ENCODE measurements at regions not wholly inside any gene's neighbourhood (a gene's known extent, or its start where the extent isn't known, plus 50 kb on each side); places are given as distances from the start of the nearest gene placed in this dataset.
"Not testable (repeated sequence)": the region's sequence is repeated elsewhere in the genome, so short reads cannot be mapped to it uniquely, and the experiment has no call there.

- H3K27ac ChIP-seq, result no peak overlapping the region
- H3K4me3 ChIP-seq, result no peak overlapping the region
- no peaks in the 10 kb centered on the region for H3K4me1 ChIP-seq
- H3K27me3 ChIP-seq, result no peaks in the 10 kb centered on the region
- WGBS, 4 donors, result 59 to 81% (median 74%) methylated on average over 6 of the region's 6 CpGs
- H3K9me3 ChIP-seq, result peaks cover 0 to 3% (median 0%) of the 10 kb centered on the region in 12 donors
- DNase-seq (no peak), ATAC-seq (no peak)
- TF ChIP-seq POLR2A (IDR thresholded peaks at IDR 0.05) (no peak), CTCF (IDR thresholded peaks at IDR 0.05) (no peak)
- intact Hi-C loops (cut with DNase I), result loop anchor here in 1 of 10 donors (2.0 kb wide), 1 partner anchor 15 kb away; no protein-coding TSS in a partner anchor
- no peaks in the 10 kb centered on the region for H3K36me3 ChIP-seq
Observed at GRCh38 chr6:48959251-48960060, 503.6 kb downstream of the MMUT start.

- Histone ChIP-seq H3K9me3 (peaks cover 0 to 4% (median 0%) of the 10 kb centered on the region in 12 donors), H3K27ac (no peak overlapping the region), H3K36me3 (no peaks in the 10 kb centered on the region), H3K4me1 (no peaks in the 10 kb centered on the region), H3K4me3 (no peak overlapping the region), H3K27me3 (no peaks in the 10 kb centered on the region)
- ATAC-seq, result no peak
- no peak for DNase-seq
- TF ChIP-seq POLR2A (IDR thresholded peaks at IDR 0.05) (no peak), CTCF (IDR thresholded peaks at IDR 0.05) (no peak)
- 55 to 63% (median 61%) methylated on average over 5 of the region's 5 CpGs for WGBS, 4 donors
- intact Hi-C loops (cut with DNase I), result loop anchor here in 1 of 10 donors (2.0 kb wide), 1 partner anchor 17 kb away; no protein-coding TSS in a partner anchor
Observed at GRCh38 chr6:48957781-48958180, 505.3 kb downstream of the MMUT start.

GRCh38 chr6:48951917-48952316, 511.1 kb downstream of the MMUT start:
- H3K9me3 ChIP-seq, result peaks cover 0 to 4% (median 0%) of the 10 kb centered on the region in 12 donors
- H3K27ac ChIP-seq, result no peak overlapping the region
- ATAC-seq, result no peak
- no peak overlapping the region for H3K4me3 ChIP-seq
- WGBS, 4 donors, result 66 to 99% (median 93%) methylated on average over 2 of the region's 2 CpGs
- intact Hi-C loops (cut with DNase I), result no loop called here
- no peaks in the 10 kb centered on the region for H3K36me3 ChIP-seq
- H3K27me3 ChIP-seq, result no peaks in the 10 kb centered on the region
- no peak for DNase-seq
- TF ChIP-seq POLR2A (IDR thresholded peaks at IDR 0.05), result no peak
- no peak for TF ChIP-seq CTCF (IDR thresholded peaks at IDR 0.05)
- no peaks in the 10 kb centered on the region for H3K4me1 ChIP-seq

- ATAC-seq; H3K27me3 ChIP-seq; H3K36me3 ChIP-seq; H3K4me3 ChIP-seq; H3K4me1 ChIP-seq; H3K27ac ChIP-seq; H3K9me3 ChIP-seq; intact Hi-C loops (cut with DNase I); DNase-seq: not testable (repeated sequence)
- 77 to 93% (median 82%) methylated on average over 4 of the region's 4 CpGs for WGBS, 4 donors
Observed at GRCh38 chr6:48944276-48944675, 518.8 kb downstream of the MMUT start.
